ENCODE measurements at regions not wholly inside any gene's neighbourhood (a gene's known extent, or its start where the extent isn't known, plus 50 kb on each side); places are given as distances from the start of the nearest gene placed in this dataset.

GRCh38 chr6:19655744-19656143 is 181.4 kb upstream of the ID4 start:
- DNase-seq: no peak

GRCh38 chr6:19660123-19660910 is 176.9 kb upstream of the ID4 start:
- no peak for DNase-seq

- no peak for DNase-seq
Observed at GRCh38 chr6:19662911-19663310, 174.3 kb upstream of the ID4 start.

GRCh38 chr6:19663479-19663878 is 173.7 kb upstream of the ID4 start:
- no peak for DNase-seq

GRCh38 chr6:19664050-19664449 is 173.1 kb upstream of the ID4 start:
- no peak for DNase-seq

- DNase-seq: no peak
Observed at GRCh38 chr6:19664878-19665612, 172.1 kb upstream of the ID4 start.

GRCh38 chr6:19665613-19665909 is 171.6 kb upstream of the ID4 start:
- no peak for DNase-seq

GRCh38 chr6:19668710-19669109 is 168.5 kb upstream of the ID4 start:
- DNase-seq: no peak

GRCh38 chr6:19669206-19669605 is 168.0 kb upstream of the ID4 start:
- DNase-seq: no peak

- DNase-seq: no peak
Observed at GRCh38 chr6:19682859-19683258, 154.3 kb upstream of the ID4 start.

GRCh38 chr6:19690325-19691075 is 146.7 kb upstream of the ID4 start:
- no peak for DNase-seq

- no peak for DNase-seq
Observed at GRCh38 chr6:19691465-19692167, 145.6 kb upstream of the ID4 start.

- no peak for DNase-seq
Observed at GRCh38 chr6:19692506-19693298, 144.5 kb upstream of the ID4 start.

GRCh38 chr6:19694697-19695096 is 142.5 kb upstream of the ID4 start:
- no peak for DNase-seq

GRCh38 chr6:19697744-19698290 is 139.4 kb upstream of the ID4 start:
- no peak for DNase-seq

- no peak for DNase-seq
Observed at GRCh38 chr6:19699932-19700331, 137.2 kb upstream of the ID4 start.

- no peak for DNase-seq
Observed at GRCh38 chr6:19705606-19706005, 131.6 kb upstream of the ID4 start.

- no peak for DNase-seq
Observed at GRCh38 chr6:19712012-19712688, 125.0 kb upstream of the ID4 start.

GRCh38 chr6:19712998-19713397 is 124.2 kb upstream of the ID4 start:
- DNase-seq: no peak

- DNase-seq: no peak
Observed at GRCh38 chr6:19713411-19713810, 123.8 kb upstream of the ID4 start.

- no peak for DNase-seq
Observed at GRCh38 chr6:19713984-19714383, 123.2 kb upstream of the ID4 start.
